NCI-H2081 treated with DMSO at 0.1 percent for 48 hours (cell line): ENCODE measurements at regions not wholly inside any gene's neighbourhood (a gene's known extent, or its start where the extent isn't known, plus 50 kb on each side); places are given as distances from the start of the nearest gene placed in this dataset.
"Not testable (repeated sequence)": the region's sequence is repeated elsewhere in the genome, so short reads cannot be mapped to it uniquely, and the experiment has no call there.

ENCODE experiments used
- DNase-seq: peaks from one replicate; lab custom pipeline; 2025; lab: John Stamatoyannopoulos, UW

- DNase-seq = no peak
Observed at GRCh38 chr5:105696440-105696839, 1974.3 kb downstream of the EFNA5 start.

- no peak for DNase-seq
Observed at GRCh38 chr5:105695941-105696340, 1974.8 kb downstream of the EFNA5 start.

GRCh38 chr5:105689596-105689995 lies 1981.1 kb downstream of the EFNA5 start:
- no peak for DNase-seq

GRCh38 chr5:105688227-105688792 lies 1982.4 kb downstream of the EFNA5 start:
- DNase-seq = peak; percentile 30

- no peak for DNase-seq
Observed at GRCh38 chr5:105687493-105687892, 1983.2 kb downstream of the EFNA5 start.

GRCh38 chr5:105685884-105686283 lies 1984.9 kb downstream of the EFNA5 start:
- DNase-seq = no peak

- DNase-seq = no peak
Observed at GRCh38 chr5:105684799-105685198, 1985.9 kb downstream of the EFNA5 start.

GRCh38 chr5:105680858-105681475 lies 1989.8 kb downstream of the EFNA5 start:
- no peak for DNase-seq

- DNase-seq = no peak
Observed at GRCh38 chr5:105677291-105677690, 1993.4 kb downstream of the EFNA5 start.

- DNase-seq = no peak
Observed at GRCh38 chr5:105670596-105670995, 2000.1 kb downstream of the EFNA5 start.

- DNase-seq = no peak
Observed at GRCh38 chr5:105663671-105664070, 2007.1 kb downstream of the EFNA5 start.

- no peak for DNase-seq
Observed at GRCh38 chr5:105659396-105659795, 2011.3 kb downstream of the EFNA5 start.

- no peak for DNase-seq
Observed at GRCh38 chr5:105640328-105640727, 2030.4 kb downstream of the EFNA5 start.

- DNase-seq = no peak
Observed at GRCh38 chr5:105639511-105639910, 2031.2 kb downstream of the EFNA5 start.

GRCh38 chr5:105639068-105639467 lies 2031.7 kb downstream of the EFNA5 start:
- DNase-seq = no peak

- DNase-seq = no peak
Observed at GRCh38 chr5:105638437-105638836, 2032.3 kb downstream of the EFNA5 start.

- no peak for DNase-seq
Observed at GRCh38 chr5:105632043-105632442, 2038.7 kb downstream of the EFNA5 start.

- DNase-seq = no peak
Observed at GRCh38 chr5:105630803-105631202, 2039.9 kb downstream of the EFNA5 start.

- DNase-seq = no peak
Observed at GRCh38 chr5:105619725-105620124, 2051.0 kb downstream of the EFNA5 start.

GRCh38 chr5:105617436-105618215 lies 2053.1 kb downstream of the EFNA5 start:
- no peak for DNase-seq

GRCh38 chr5:105616599-105616998 lies 2054.0 kb upstream of the NUDT12 start:
- no peak for DNase-seq

- DNase-seq = not testable (repeated sequence)
Observed at GRCh38 chr5:105602406-105602805, 2039.8 kb upstream of the NUDT12 start.

- DNase-seq = no peak
Observed at GRCh38 chr5:105593011-105593760, 2030.6 kb upstream of the NUDT12 start.
